ENCODE measurements at regions not wholly inside any gene's neighbourhood (a gene's known extent, or its start where the extent isn't known, plus 50 kb on each side); places are given as distances from the start of the nearest gene placed in this dataset.

DNA sequence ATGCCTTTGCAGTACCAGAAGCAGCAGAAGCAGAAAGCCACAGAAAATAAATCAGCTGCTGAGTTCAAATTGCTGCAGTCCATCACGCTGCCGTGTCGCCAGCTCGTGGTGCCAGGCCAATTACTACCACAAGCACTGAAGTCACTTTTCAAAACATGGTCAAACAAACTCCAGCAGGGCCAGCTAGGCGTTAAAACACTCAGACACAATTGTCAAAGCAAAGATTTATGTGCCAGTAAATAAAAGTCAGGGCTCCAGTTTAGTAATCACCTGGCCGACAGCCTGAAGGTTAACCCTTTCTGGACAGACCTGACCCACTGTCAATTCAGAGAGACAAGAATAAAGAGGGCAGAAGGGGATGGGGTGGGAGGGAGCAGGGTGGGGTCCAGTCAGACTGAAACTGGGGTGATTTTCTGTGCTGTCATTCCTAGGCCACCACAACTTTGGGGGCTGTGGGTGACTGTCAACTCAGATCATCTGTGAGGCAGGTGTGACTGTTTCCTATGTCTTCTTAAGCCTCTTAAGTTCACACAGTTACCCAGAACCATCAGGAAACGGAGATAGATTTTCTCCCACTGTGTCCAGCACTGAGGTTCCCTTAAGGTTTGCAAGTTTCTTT, 109.8 kb upstream of the FUT8 start:
- TF ChIP-seq, protein P1, sequence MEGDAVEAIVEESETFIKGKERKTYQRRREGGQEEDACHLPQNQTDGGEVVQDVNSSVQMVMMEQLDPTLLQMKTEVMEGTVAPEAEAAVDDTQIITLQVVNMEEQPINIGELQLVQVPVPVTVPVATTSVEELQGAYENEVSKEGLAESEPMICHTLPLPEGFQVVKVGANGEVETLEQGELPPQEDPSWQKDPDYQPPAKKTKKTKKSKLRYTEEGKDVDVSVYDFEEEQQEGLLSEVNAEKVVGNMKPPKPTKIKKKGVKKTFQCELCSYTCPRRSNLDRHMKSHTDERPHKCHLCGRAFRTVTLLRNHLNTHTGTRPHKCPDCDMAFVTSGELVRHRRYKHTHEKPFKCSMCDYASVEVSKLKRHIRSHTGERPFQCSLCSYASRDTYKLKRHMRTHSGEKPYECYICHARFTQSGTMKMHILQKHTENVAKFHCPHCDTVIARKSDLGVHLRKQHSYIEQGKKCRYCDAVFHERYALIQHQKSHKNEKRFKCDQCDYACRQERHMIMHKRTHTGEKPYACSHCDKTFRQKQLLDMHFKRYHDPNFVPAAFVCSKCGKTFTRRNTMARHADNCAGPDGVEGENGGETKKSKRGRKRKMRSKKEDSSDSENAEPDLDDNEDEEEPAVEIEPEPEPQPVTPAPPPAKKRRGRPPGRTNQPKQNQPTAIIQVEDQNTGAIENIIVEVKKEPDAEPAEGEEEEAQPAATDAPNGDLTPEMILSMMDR (conservative IDR thresholded peaks at IDR 0.05; ENCODE audit: low read depth, low read length) = no peak
- TF ChIP-seq NFE2L2 (IDR thresholded peaks at IDR 0.05; ENCODE audit: low read depth, low read length) (no peak), MXI1 (IDR thresholded peaks at IDR 0.05; ENCODE audit: borderline replicate concordance, low read depth, low read length) (no peak), POLR2A (IDR thresholded peaks at IDR 0.05; ENCODE audit: low read depth, low read length) (no peak), CEBPB (IDR thresholded peaks at IDR 0.05; ENCODE audit: low read depth, low read length) (no peak), RCOR1 (IDR thresholded peaks at IDR 0.05; ENCODE audit: insufficient replicate concordance, low read length) (no peak), FOS (IDR thresholded peaks at IDR 0.05; ENCODE audit: low read depth, low read length) (no peak), RAD21 (IDR thresholded peaks at IDR 0.05; ENCODE audit: low read length) (no peak), CHD1 (IDR thresholded peaks at IDR 0.05; ENCODE audit: low read depth, low read length) (no peak), MAFK (IDR thresholded peaks at IDR 0.05; ENCODE audit: low read depth, low read length) (no peak), BHLHE40 (IDR thresholded peaks at IDR 0.05; ENCODE audit: low read depth, low read length) (no peak), RFX5 (IDR thresholded peaks at IDR 0.05; ENCODE audit: low read depth, low read length) (no peak)
- TF ChIP-seq, protein P2, sequence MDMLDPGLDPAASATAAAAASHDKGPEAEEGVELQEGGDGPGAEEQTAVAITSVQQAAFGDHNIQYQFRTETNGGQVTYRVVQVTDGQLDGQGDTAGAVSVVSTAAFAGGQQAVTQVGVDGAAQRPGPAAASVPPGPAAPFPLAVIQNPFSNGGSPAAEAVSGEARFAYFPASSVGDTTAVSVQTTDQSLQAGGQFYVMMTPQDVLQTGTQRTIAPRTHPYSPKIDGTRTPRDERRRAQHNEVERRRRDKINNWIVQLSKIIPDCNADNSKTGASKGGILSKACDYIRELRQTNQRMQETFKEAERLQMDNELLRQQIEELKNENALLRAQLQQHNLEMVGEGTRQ (IDR thresholded peaks at IDR 0.05; ENCODE audit: low read depth, low read length) = no peak
- TF ChIP-seq, protein P3, sequence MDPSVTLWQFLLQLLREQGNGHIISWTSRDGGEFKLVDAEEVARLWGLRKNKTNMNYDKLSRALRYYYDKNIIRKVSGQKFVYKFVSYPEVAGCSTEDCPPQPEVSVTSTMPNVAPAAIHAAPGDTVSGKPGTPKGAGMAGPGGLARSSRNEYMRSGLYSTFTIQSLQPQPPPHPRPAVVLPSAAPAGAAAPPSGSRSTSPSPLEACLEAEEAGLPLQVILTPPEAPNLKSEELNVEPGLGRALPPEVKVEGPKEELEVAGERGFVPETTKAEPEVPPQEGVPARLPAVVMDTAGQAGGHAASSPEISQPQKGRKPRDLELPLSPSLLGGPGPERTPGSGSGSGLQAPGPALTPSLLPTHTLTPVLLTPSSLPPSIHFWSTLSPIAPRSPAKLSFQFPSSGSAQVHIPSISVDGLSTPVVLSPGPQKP (IDR thresholded peaks at IDR 0.05; ENCODE audit: borderline replicate concordance, low read depth, low read length) = no peak

Data from IMR-90 (cell line).